ENCODE measurements at regions not wholly inside any gene's neighbourhood (a gene's known extent, or its start where the extent isn't known, plus 50 kb on each side); places are given as distances from the start of the nearest gene placed in this dataset.

DNA sequence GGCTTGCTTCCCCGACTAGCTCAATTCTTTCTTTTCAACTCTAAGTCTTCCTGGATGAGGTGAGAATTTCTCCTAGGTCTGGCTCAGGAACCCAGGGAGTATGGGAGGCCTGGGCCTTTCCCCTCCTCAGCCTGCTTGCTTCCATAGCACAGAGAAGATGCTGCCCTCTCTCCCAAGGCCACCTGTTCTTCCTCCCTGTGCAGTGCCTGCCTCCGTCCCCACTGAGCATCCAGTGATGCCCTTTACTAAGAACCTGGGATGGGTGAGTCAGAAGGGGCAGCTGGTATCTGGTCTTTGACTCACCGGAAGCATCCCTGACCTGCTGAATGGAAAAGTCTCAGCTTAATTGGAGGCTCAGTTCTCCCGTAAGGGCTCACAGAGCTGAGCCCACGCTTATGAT lies 607.9 kb downstream of the BUD13 start:
- ATAC-seq: no peak
- no peak for DNase-seq (ENCODE audit: low spot score)
- intact Hi-C loops (cut with DNase I): no loop called here

GRCh38 chr11:116162886-116163230 lies 609.9 kb downstream of the BUD13 start:
- intact Hi-C loops (cut with DNase I): no loop called here
- ATAC-seq (no peak), DNase-seq (ENCODE audit: low spot score) (no peak)

DNA sequence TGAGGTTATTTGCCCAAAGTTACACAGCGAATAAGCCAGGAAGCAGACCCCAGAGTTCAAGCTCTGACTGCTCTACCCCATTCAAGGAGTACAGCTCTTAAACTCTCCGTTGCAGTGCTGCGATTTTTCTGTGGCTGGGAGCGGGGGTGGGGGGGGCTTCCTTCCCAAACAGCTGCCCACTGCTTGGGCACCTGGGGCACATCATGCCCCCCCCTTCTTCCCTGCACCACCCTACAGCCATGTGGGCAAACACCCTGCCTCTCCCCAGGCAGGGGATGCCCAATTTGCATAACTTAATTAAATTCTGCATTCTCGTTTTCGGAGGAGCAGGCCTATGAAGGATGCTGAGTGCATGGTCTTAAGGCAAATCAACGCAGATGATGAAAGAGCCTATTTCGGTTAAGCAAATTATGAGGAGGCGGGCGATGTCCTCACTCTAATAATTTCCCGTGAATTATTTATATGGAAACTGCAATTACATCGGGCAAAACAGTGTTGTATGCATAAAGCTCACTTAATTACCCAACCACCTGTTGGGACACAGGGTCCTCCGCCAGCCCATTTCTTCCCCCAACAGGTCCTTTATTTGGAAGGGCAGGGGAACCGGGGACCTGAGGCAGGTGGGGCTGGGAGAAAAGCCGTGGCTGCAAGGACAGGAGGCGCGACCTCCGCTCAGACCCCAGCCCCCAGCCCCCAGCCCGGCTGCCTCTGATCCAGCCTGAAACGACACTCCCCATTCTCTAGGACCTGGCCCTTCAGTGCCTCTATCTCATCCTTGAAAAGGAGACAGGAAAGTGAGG lies 610.5 kb downstream of the BUD13 start:
- no peak for ATAC-seq
- intact Hi-C loops (cut with DNase I): no loop called here
- DNase-seq (ENCODE audit: low spot score): no peak

- DNase-seq (ENCODE audit: low spot score) (no peak), ATAC-seq (no peak)
- intact Hi-C loops (cut with DNase I): no loop called here
Measured at GRCh38 chr11:116148645-116149044, 624.1 kb downstream of the BUD13 start.

DNA sequence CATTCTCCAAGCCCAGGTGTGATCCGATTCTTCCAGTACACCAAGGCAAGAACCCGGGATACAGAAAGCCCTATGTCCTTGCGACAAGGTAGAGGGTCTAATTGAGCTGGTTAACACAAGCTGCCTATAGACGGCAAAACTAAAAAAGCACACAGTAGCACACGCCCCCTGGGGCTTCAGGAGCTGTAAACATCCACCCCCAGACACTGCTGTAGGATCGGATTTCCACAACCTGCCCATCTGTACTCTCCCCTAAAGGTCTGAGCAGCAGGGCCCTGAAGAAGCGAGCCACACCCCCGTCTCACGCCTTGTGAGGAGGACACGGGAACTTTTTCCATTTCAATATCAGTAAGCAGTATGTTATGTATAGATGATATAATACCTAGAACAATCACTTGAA lies 624.7 kb downstream of the BUD13 start:
- intact Hi-C loops (cut with DNase I): no loop called here
- DNase-seq (ENCODE audit: low spot score): no peak
- no peak for ATAC-seq

GRCh38 chr11:116145187-116145865 lies 627.5 kb downstream of the BUD13 start:
- DNase-seq (ENCODE audit: low spot score) (no peak), ATAC-seq (no peak)
- intact Hi-C loops (cut with DNase I): no loop called here

DNA sequence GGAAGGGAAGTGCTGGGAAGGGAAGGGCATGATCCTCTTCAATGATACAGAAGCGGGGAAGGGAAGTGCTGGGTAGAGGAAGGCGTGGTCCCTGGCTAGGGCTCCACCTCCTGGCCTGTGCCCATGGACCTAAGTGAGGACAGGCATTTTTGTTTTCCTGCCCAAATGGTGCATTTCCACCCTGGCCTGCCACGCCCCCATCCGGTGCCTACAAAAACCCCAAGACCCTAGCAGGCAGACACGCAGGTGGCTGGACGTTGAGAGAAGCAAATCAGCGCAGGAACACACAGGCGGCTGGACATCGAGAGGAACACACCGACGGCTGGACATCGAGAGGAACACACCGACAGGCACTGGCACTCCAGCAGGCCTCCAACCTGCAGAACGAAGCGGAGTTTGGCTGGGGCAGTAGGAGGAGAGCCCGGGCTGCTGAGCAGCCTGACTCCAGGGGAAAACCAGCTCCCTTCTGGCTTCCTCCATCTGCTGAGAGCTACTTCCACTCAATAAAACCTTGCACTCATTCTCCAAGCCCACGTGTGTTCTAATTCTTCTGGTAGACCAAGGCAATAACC lies 628.3 kb downstream of the BUD13 start:
- DNase-seq (ENCODE audit: low spot score): no peak
- intact Hi-C loops (cut with DNase I): no loop called here
- no peak for ATAC-seq

DNA sequence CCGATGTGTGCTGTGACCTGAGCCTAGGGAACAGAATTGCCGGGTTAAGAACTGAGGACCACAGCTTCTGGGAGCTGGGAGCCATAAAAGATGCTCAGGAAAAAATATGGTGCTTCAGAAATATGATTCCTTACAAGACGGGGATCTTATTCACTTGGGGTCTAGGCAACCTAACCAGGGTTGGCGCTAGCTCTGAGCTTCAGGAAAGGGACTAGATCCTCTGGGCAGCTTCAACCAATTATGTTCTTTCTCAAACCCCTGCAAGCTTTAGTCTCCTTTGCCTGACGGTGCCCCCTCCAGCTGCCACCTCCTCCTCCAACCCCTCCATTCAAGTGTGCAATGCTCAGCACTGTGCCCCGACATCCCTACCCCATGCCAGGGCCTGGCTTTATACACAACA lies 634.1 kb upstream of the CADM1 start:
- ATAC-seq (no peak), DNase-seq (ENCODE audit: low spot score) (no peak)
- intact Hi-C loops (cut with DNase I): no loop called here

- DNase-seq (ENCODE audit: low spot score): no peak
- intact Hi-C loops (cut with DNase I): no loop called here
- ATAC-seq: no peak
Measured at GRCh38 chr11:116137753-116138152, 633.5 kb upstream of the CADM1 start.

GRCh38 chr11:116136987-116137674 lies 632.9 kb upstream of the CADM1 start:
- ATAC-seq (no peak), DNase-seq (ENCODE audit: low spot score) (no peak)
- intact Hi-C loops (cut with DNase I): no loop called here

GRCh38 chr11:116135891-116136290 lies 631.7 kb upstream of the CADM1 start:
- ATAC-seq (no peak), DNase-seq (ENCODE audit: low spot score) (no peak)
- intact Hi-C loops (cut with DNase I): no loop called here

- ATAC-seq: no peak
- intact Hi-C loops (cut with DNase I): no loop called here
- no peak for DNase-seq (ENCODE audit: low spot score)
Measured at GRCh38 chr11:116134450-116134849, 630.2 kb upstream of the CADM1 start.

- ATAC-seq: no peak
- no peak for DNase-seq (ENCODE audit: low spot score)
- intact Hi-C loops (cut with DNase I): no loop called here
Measured at GRCh38 chr11:116132273-116132978, 628.2 kb upstream of the CADM1 start.

GRCh38 chr11:116130122-116130521 lies 625.9 kb upstream of the CADM1 start:
- DNase-seq (ENCODE audit: low spot score): no peak
- intact Hi-C loops (cut with DNase I): no loop called here
- no peak for ATAC-seq

- ATAC-seq (no peak), DNase-seq (ENCODE audit: low spot score) (no peak)
- intact Hi-C loops (cut with DNase I): no loop called here
Measured at GRCh38 chr11:116129456-116129855, 625.2 kb upstream of the CADM1 start.

DNA sequence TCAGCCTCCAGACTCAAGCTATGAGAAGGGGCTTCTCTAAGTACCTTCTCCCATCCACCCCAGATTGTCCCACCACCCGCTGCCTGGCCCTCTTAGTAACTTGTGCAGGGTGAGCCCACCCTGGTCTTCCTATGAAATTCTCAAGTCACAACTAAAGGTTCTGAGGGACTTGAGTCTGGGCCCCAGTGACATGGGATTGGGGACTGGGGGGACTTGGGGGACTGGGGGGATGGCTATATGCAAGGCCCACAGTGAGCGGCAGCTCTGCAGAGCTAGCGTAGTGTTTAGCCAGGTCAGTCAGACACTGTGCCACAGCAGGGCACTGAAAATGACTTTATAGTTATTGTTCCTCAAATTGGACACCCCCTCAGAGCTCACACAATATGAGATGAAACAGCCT lies 622.3 kb upstream of the CADM1 start:
- DNase-seq (ENCODE audit: low spot score): no peak
- ATAC-seq: no peak
- intact Hi-C loops (cut with DNase I): no loop called here

- no peak for ATAC-seq
- intact Hi-C loops (cut with DNase I): no loop called here
Measured at GRCh38 chr11:116124922-116125714, 620.9 kb upstream of the CADM1 start.

DNA sequence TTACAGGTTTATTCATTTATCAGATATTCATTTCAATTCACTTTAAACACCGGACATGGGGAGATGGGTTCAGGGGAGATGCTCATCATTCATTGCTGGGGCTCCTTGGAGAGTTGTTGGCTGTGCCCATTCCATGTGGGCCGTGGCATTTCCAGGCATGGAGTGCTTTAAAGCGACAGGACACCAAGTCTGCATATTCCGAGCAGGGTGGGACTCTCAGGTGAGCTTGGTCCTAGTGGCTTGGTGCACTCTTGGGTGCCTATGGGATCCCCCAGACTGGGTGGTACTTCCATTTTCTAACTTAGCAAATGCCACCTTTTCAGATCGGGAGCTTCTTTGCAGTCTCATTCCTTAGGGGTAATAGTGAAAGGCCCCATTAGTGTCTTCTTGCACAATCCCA lies 619.5 kb upstream of the CADM1 start:
- ATAC-seq: no peak
- no peak for DNase-seq (ENCODE audit: low spot score)
- intact Hi-C loops (cut with DNase I): no loop called here

More at GRCh38 chr11:116124922-116125714, 620.9 kb upstream of the CADM1 start:
- no peak for DNase-seq (ENCODE audit: low spot score)

Data from sciatic nerve (tissue), 2 donors.